GM12878 (cell line): ENCODE measurements at regions not wholly inside any gene's neighbourhood (a gene's known extent, or its start where the extent isn't known, plus 50 kb on each side); places are given as distances from the start of the nearest gene placed in this dataset.

Experiments used
- CEBPB ChIP-seq, 2 experiments: fragments of 150-350 bp in 1 of 2; IDR thresholded peaks; 2 replicates each; pipeline ENCODE4 v1.6.1; 2012 to 2014; ENCODE audit warnings: low read depth in 2 of 2, low read length in 2 of 2, borderline replicate concordance in 1 of 2, inconsistent platforms in 1 of 2
- CHD2 ChIP-seq: IDR thresholded peaks from 2 replicates; pipeline ENCODE4 v1.6.1; 2011; ENCODE audit warnings: low read depth, low read length, improper control_type of control experiment, borderline replicate concordance
- EGR1 ChIP-seq, 2 experiments: IDR thresholded peaks; 1 replicate in 1 of 2; 2 replicates in 1 of 2; pipeline ENCODE4 v1.6.1; 2011 to 2012; ENCODE audit warnings: low read depth in 2 of 2, low read length in 2 of 2, borderline replicate concordance in 1 of 2, mild to moderate bottlenecking in 1 of 2, moderate library complexity in 1 of 2
- EP300 ChIP-seq, 2 experiments: fragments of 150-350 bp in 1 of 2; IDR thresholded peaks; 2 replicates each; pipeline ENCODE4 v1.6.1; 2011 to 2012; ENCODE audit warnings: low read depth in 2 of 2, low read length in 2 of 2, borderline replicate concordance in 1 of 2, improper control_type of control experiment in 1 of 2, inconsistent platforms in 1 of 2; ENCODE audit not compliant: control insufficient read depth in 1 of 2
- EZH2 ChIP-seq: IDR thresholded peaks from 2 replicates; pipeline ENCODE4 v1.6.1; 2012; ENCODE audit warnings: low read depth, mild to moderate bottlenecking, control low read depth, inconsistent platforms, low read length, borderline replicate concordance; ENCODE audit not compliant: control insufficient read depth
- NFYB ChIP-seq: IDR thresholded peaks from 2 replicates; pipeline ENCODE4 v1.6.1; 2011; ENCODE audit warnings: low read depth, mild to moderate bottlenecking, low read length, improper control_type of control experiment, moderate library complexity; ENCODE audit not compliant: insufficient read depth
- POLR2A ChIP-seq: IDR thresholded peaks from 2 replicates; pipeline ENCODE4 v1.6.1; 2011; ENCODE audit warnings: low read depth, mild to moderate bottlenecking, low read length
- SREBF2 ChIP-seq: IDR thresholded peaks from 2 replicates; pipeline ENCODE4 v1.6.1; 2012; ENCODE audit warnings: mild to moderate bottlenecking, low read length
- TF ChIP-seq, protein P1 (sequence below): IDR thresholded peaks from 2 replicates; pipeline ENCODE4 v1.6.1; 2012; ENCODE audit warnings: mild to moderate bottlenecking, low read depth, low read length
- TF ChIP-seq, protein P2 (sequence below), 3 experiments: IDR thresholded peaks in 2 of 3; conservative IDR thresholded peaks in 1 of 3; 2 replicates each; pipeline ENCODE4 v1.5.1; 2011; ENCODE audit warnings: low read depth in 3 of 3, low read length in 3 of 3, mild to moderate bottlenecking in 3 of 3, control low read depth in 2 of 3, moderate library complexity in 2 of 3, inconsistent platforms in 1 of 3, mixed read lengths in 1 of 3; ENCODE audit not compliant: control insufficient read depth in 2 of 3, insufficient read depth in 1 of 3; ENCODE audit errors: extremely low read depth in 1 of 3

DNA sequence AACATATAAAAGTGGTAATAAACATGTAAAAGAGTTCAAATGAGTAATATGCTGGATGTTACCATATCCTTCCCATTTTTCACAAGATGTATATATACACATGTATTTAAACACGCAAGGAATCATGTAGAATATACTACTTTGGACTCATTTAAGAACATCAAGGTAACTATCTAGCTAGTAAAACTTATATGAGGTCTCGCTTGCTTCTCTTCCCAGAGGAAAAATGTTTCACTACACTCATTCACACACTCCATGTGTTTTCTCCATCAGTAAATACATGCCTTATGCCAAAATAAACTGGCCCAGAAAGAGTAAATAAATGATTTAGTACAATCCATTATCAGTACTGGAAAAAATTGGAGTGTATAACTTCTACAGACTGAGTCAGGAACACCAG is 229.2 kb upstream of the MME start:
- TF ChIP-seq CEBPB (IDR thresholded peaks at IDR 0.05; ENCODE audit: borderline replicate concordance in 1 of 2, low read depth in 2 of 2, low read length in 2 of 2), result no peak
- TF ChIP-seq, protein P1, sequence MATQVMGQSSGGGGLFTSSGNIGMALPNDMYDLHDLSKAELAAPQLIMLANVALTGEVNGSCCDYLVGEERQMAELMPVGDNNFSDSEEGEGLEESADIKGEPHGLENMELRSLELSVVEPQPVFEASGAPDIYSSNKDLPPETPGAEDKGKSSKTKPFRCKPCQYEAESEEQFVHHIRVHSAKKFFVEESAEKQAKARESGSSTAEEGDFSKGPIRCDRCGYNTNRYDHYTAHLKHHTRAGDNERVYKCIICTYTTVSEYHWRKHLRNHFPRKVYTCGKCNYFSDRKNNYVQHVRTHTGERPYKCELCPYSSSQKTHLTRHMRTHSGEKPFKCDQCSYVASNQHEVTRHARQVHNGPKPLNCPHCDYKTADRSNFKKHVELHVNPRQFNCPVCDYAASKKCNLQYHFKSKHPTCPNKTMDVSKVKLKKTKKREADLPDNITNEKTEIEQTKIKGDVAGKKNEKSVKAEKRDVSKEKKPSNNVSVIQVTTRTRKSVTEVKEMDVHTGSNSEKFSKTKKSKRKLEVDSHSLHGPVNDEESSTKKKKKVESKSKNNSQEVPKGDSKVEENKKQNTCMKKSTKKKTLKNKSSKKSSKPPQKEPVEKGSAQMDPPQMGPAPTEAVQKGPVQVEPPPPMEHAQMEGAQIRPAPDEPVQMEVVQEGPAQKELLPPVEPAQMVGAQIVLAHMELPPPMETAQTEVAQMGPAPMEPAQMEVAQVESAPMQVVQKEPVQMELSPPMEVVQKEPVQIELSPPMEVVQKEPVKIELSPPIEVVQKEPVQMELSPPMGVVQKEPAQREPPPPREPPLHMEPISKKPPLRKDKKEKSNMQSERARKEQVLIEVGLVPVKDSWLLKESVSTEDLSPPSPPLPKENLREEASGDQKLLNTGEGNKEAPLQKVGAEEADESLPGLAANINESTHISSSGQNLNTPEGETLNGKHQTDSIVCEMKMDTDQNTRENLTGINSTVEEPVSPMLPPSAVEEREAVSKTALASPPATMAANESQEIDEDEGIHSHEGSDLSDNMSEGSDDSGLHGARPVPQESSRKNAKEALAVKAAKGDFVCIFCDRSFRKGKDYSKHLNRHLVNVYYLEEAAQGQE, result no peak
- TF ChIP-seq, protein P2, sequence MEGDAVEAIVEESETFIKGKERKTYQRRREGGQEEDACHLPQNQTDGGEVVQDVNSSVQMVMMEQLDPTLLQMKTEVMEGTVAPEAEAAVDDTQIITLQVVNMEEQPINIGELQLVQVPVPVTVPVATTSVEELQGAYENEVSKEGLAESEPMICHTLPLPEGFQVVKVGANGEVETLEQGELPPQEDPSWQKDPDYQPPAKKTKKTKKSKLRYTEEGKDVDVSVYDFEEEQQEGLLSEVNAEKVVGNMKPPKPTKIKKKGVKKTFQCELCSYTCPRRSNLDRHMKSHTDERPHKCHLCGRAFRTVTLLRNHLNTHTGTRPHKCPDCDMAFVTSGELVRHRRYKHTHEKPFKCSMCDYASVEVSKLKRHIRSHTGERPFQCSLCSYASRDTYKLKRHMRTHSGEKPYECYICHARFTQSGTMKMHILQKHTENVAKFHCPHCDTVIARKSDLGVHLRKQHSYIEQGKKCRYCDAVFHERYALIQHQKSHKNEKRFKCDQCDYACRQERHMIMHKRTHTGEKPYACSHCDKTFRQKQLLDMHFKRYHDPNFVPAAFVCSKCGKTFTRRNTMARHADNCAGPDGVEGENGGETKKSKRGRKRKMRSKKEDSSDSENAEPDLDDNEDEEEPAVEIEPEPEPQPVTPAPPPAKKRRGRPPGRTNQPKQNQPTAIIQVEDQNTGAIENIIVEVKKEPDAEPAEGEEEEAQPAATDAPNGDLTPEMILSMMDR (IDR thresholded peaks at IDR 0.05 in 2 of 3, conservative IDR thresholded peaks at IDR 0.05 in 1 of 3; ENCODE audit: control insufficient read depth in 2 of 3, extremely low read depth in 1 of 3, insufficient read depth in 1 of 3, low read depth in 3 of 3, low read length in 3 of 3), result no peak
- TF ChIP-seq EP300 (IDR thresholded peaks at IDR 0.05; ENCODE audit: borderline replicate concordance in 1 of 2, control insufficient read depth in 1 of 2, low read depth in 2 of 2, low read length in 2 of 2), result no peak
- no peak for TF ChIP-seq CHD2
- no peak for TF ChIP-seq POLR2A
- TF ChIP-seq EZH2, result no peak
- no peak for TF ChIP-seq EGR1 (IDR thresholded peaks at IDR 0.05; ENCODE audit: borderline replicate concordance in 1 of 2, low read depth in 2 of 2, low read length in 2 of 2)
- TF ChIP-seq NFYB, result no peak
- TF ChIP-seq SREBF2, result no peak
